ENCODE measurements at regions not wholly inside any gene's neighbourhood (a gene's known extent, or its start where the extent isn't known, plus 50 kb on each side); places are given as distances from the start of the nearest gene placed in this dataset.

DNA sequence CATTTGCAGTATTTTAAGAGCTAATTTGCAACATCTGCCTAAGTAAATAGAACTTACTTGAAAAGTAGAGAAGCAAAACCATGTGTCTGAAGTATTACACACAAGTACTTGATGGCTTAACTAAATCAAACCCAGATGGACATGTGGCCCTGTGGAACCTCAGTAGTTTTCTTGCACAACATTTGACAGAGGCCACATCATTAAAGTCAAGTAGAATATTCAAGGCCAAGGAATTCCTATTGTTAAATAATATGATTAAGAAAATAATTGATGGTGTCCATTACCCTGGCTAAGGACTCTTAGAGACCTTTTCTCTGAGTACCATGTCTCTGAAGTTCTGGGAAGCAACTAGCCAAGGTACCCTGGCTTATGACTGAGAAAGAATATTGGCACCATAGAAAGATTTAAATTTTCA is 135.4 kb upstream of the OTUD4 start:
- H2AFZ ChIP-seq (ENCODE audit: low read length): no peak overlapping the region
- Mint-ChIP-seq H3K27me3 (ENCODE audit: low read depth) (no peaks in the 10 kb centered on the region), H3K9me3 (peaks cover 0 to 5% of the 10 kb centered on the region in 2 experiments; a peak in 2 of 5 replicates), H3K4me3 (no peak overlapping the region), H3K27ac (no peak overlapping the region), H3K4me1 (peaks cover 3 to 4% of the 10 kb centered on the region in 2 experiments; a peak in 1 of 4 replicates), H3K36me3 (ENCODE audit: insufficient read depth in 1 of 3, low read depth in 3 of 3) (no peaks in the 10 kb centered on the region; a peak in 1 of 7 replicates)
- TF ChIP-seq CTCF (conservative IDR thresholded peaks at IDR 0.05): no peak
- H4K20me1 ChIP-seq (ENCODE audit: control insufficient read depth, insufficient read depth, insufficient read length): no peaks in the 10 kb centered on the region
- H4K8ac ChIP-seq (replicated peaks; ENCODE audit: insufficient read length, low read depth, low read length): no peak overlapping the region
- H3K18ac ChIP-seq (ENCODE audit: insufficient read length, low read depth, low read length): no peak overlapping the region
- H2BK5ac ChIP-seq (ENCODE audit: insufficient read length, low read length): no peak overlapping the region
- no peak overlapping the region for H3K27ac ChIP-seq (ENCODE audit: insufficient read length, low read depth, low read length)
- H2BK120ac ChIP-seq (ENCODE audit: low read depth, low read length, poor library complexity, severe bottlenecking): no peak overlapping the region
- H3K27me3 ChIP-seq (ENCODE audit: insufficient read depth, low read length): no peaks in the 10 kb centered on the region
- no peaks in the 10 kb centered on the region for H3K9me3 ChIP-seq (ENCODE audit: control insufficient read depth, low read depth, low read length)
- H3K79me1 ChIP-seq (ENCODE audit: insufficient read depth, low read depth, low read length, poor library complexity, severe bottlenecking): no peaks in the 10 kb centered on the region
- no peak overlapping the region for H2BK15ac ChIP-seq (ENCODE audit: low read depth, low read length)
- H3K56ac ChIP-seq (ENCODE audit: insufficient read length, low read depth, low read length): no peak overlapping the region
- no peaks in the 10 kb centered on the region for H3K79me2 ChIP-seq (ENCODE audit: insufficient read depth, low read length)
- no peak overlapping the region for H2AK5ac ChIP-seq (ENCODE audit: insufficient read length, low read length)
- H3K23ac ChIP-seq (ENCODE audit: insufficient read length, low read depth, low read length): no peak overlapping the region
- H3K4me2 ChIP-seq (ENCODE audit: insufficient read depth, insufficient read length, low read length): no peak overlapping the region
- H4K5ac ChIP-seq (ENCODE audit: insufficient read length, low read depth, low read length): no peak overlapping the region
- H3K9ac ChIP-seq (ENCODE audit: extremely low read depth, insufficient read length, low read length): no peak overlapping the region
- no peak overlapping the region for H4K91ac ChIP-seq (ENCODE audit: insufficient read length, low read depth, low read length)
- H3K4me1 ChIP-seq (ENCODE audit: insufficient read depth, low read length): no peaks in the 10 kb centered on the region
- H3K4ac ChIP-seq (ENCODE audit: low read depth, low read length): no peak overlapping the region
- DNase-seq: no peak
- no peak overlapping the region for H3K14ac ChIP-seq (ENCODE audit: insufficient read depth, low read length)
- H2BK12ac ChIP-seq (ENCODE audit: insufficient read length, low read depth, low read length): no peak overlapping the region
- no peaks in the 10 kb centered on the region for H3K23me2 ChIP-seq (ENCODE audit: insufficient read length, low read depth, low read length, poor library complexity, severe bottlenecking)
- H2BK20ac ChIP-seq (ENCODE audit: low read depth, low read length, poor library complexity, severe bottlenecking): no peak overlapping the region
- no peak overlapping the region for H3T11ph ChIP-seq (ENCODE audit: low read length)
